ENCODE measurements at regions not wholly inside any gene's neighbourhood (a gene's known extent, or its start where the extent isn't known, plus 50 kb on each side); places are given as distances from the start of the nearest gene placed in this dataset.

DNA sequence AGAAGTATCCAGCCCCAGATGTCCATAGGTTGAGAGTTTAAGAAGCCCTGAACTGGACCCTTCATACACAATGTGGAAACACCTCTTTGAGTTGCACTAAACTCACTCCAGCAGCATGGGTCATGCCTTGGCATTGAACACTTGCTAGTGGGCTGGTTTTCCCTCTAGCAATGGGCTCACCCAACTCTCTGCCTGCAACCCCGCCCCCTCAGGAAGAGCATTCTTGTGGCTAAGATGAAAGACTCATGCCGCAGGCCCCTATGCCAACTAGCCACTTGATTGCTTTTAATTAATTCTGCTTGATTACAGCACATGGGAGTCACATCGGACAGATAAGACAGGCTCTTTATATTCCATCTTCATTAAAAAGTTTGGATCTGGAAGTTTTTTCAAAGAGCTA, 136.5 kb upstream of the GJB5 start:
- no peak for DNase-seq

DNA sequence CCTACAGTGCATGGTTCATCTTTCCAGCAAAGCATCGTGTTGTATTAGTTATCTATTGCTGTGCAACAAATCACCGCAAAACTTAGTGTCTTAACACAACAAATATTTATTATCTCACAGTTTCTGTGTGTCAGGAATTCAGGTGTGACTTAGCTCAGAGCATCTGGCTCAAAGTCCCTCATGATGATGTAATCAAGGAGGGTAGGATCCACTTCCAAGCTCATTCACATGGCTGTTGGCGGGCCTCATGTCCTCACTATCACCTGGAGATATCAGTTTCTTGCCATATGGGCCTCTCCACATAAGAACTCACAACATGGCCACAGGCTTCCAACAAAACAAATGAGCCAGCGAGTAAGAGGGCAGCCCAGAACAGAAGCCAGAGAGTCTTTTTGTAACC, 135.6 kb upstream of the GJB5 start:
- DNase-seq, result no peak

DNA sequence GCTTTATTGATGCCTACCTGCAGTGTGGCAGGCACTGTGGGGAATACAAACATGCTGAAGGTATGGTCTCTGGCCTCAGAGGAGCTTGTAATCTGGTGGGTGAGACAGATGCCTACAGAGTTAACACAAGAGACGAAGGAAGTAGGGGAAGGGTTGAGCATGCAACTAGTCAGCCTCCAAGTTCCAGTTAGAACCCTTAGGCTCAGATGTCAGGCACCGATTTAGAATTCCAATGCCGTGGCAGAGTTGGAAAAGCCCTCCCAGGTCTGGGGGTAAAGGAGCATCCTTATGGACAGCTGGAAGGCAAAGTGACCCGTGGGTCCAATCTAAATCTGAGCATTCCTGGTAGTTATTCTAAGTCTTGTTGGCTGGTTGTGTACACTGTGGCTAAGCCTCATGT, 132.9 kb upstream of the GJB5 start:
- no peak for DNase-seq

DNA sequence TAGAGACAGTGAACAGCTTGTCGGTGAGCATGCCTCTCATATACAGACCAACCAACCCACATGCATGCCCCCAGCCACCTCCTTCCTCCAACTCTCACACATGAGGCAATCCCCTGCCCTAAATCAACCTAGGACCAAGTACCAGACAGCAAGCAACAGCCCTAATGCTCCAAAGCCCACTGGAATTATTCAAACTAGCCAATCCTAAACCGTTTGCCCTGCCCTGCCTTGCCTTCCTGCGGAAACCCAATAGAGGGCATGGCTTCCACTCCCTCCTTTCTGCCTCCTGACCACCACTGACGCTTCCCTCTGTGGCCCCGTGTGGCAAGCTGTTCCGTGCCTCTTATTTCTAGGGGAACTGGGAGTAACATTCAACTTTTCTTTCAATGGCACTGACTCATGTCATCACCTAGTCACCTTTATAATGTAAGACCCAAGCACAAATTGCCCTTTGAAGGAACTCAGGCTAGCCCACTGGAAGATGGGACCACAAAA, 129.3 kb upstream of the GJB5 start:
- no peak for DNase-seq

DNA sequence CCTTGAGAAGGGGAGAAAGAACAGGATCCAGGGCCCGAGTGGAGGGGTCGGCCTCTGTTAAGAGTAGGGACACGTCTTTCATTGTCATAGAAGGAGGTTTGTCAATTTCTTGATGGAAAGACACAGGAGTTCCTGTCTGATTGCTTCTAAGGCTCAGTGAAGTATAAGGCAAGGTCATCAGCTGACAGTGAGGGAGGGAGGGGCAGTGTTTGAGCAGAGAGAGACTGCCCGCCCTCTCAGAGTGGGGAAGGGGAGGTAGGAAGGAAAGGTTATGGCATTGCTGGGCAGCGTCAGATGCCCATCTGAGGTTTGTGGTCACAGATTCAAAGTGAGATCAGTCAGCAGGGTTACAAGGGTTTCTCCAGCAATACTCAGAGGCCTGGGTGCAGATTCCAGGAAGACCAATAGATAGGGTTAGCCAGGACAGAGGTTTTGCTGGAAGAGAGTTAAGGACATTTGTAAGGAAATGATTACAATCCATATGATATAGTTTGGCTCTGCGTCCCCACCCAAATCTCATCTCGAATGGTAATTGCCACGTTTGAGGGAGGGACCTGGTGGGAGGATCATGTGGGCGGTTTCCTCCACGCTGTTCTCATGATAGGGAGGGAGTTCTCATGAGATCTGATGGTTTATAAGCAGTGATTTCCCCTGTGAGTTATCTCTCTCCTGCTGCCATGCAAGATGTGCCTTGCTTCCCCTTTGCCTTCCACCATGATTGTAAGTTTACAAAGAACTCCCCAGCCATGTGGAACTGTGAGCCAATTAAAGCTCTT, 127.2 kb upstream of the GJB5 start:
- no peak for DNase-seq

DNA sequence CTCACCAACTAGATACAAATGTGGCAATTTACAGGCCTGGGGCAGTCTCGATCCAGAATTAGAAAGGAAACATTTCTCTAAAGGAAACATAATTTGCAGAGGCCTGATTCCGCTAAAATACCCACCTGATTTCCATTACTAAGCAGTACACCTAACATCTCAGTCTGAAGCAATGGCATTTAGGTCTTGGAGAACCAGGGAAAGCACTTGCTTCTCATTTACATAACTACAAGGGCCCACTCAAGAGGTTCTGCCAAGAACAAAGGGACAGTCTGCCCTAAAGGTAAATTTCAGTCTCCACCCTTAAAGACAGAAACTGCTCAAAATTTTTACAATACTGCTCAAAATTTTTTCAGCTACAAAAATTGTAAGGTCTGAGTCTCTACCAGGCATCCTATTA, 123.7 kb upstream of the GJB5 start:
- DNase-seq, result no peak

DNA sequence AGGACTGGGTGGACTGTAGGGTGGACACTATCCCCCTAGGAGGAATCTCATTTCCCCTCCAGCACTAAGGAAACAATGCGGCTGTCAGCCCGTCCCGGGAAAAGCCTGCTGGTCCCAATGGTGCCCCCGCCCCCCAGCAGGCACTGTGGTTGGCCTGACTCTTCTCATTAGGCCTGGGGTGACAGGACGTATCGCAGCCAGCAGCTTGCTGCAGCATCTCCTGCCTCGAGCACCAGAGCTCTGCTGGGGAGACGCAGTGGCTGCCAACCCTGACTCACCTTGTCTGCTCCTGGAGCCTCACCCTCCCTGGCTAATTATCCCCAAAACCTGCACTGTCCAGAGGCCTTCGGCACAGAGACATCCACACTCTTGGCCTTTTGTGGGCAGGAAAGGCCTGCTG, 115.1 kb upstream of the GJB5 start:
- DNase-seq, result no peak

DNA sequence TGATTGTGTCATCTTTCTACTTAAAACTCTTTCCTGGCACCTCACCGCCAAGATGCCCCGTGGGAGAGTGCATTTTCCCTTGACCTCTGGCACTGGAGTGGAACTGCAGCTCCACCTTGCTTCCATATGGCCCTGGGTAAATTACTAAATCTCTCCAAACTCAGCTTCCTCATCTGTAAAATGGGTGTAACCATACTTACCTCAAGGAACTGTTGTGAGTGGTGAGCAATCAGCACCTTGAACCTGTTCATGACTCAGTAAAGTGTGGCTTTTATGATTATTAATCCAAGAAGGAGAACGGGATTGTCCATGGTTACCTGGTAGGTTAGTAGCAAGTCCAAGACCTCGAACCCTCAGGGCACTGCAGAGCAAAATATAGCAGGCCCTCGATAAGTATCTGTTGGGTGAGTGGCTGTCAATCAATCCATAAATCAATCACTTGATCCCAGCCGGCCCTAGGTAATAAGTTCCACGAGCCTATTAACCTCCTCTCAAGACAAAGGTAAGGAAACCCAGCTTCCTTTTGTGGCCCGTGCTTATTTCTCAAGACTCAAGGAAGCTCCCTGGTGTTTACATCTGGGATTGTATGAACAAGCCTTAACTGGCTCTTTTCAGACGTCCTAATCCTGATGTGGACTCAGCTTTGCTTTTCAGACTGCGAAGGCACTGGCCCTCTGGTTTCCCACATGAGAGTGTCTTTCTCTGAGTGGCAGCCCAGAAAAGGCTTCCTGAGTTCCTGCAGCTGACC, 114.0 kb upstream of the GJB5 start:
- DNase-seq, result no peak

DNA sequence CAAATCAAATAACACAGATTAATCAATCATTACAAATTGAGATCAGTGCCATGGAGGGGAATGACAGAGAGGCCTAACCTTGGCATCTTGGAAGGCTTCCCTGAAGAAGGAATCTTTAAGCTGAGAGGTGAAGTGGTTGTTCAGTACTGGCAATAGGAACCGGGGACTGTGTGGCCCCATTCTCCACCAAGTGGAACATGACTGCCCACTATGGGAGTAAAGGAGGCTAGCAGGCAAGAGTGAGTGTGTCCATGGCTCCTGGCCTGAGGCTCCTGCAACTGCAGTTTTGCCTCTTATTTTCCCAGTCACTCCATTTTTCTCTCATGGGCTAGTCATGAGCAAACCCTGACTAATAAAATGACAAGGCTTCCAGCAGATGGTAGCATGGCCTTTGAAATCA, 112.2 kb upstream of the GJB5 start:
- DNase-seq, result no peak

DNA sequence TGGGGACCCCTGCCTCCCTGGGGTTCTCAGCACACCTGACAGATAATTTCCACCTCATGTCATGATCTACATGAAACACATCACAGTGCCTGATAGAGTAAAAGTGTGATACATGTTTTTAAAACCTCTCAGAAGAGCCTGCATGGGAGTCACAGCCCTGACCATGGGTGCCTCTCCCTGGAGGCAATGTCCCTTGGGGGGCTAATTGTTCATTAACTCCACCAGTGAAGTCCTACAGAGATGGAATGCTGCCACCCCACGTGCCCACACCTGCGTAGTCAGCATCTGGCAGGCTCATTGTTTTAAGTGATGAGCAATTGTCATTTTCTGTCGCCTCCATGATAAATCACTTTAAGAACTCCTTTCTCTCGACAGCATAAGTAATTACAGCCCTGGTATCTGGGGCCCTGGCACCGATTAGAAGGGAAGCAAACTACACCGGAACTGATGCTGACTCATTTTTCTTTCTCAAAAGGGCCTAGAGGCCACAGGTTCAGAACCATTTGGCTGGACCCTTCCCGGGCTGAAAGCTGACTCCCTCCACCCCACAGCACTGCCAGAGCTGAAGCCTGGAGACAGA, 109.6 kb upstream of the GJB5 start:
- DNase-seq, result no peak

DNA sequence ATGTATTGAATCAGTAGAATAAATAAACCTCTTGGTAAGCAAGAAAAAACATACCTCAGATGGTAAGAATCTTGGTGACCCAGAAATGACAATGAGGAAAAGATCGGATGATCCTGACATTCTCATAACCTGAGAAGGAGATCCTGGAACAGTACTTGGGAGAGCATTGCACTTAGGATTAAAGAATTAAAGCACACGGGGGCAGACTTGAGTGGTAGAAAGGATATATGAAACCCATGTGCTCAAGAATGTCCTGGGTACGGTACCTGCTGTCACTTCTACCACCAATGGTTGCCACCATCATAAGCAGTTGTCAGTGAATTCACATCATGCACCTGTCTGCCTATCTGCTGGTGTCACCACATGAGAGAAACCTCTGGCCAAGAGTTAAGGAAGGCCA, 108.9 kb upstream of the GJB5 start:
- no peak for DNase-seq

DNA sequence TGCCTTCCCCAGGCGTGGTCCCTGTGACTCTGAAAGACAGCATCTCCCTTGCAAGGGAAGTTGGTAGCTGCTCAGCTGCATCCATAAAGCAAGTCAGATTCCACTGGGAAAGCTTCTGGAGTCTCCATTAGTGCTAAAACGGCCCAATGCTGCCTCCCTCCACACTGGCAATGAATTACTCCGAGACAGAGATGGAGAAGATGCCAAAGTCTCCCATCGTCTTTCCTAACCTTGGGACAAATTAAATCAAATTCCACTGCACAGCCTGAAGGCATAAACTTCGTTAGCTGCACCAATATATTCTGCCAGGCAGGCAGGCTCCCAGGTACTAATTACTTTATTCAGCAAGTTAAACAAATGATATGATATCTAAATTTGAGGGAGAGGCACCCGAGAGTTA, 106.3 kb upstream of the GJB5 start:
- no peak for DNase-seq

DNA sequence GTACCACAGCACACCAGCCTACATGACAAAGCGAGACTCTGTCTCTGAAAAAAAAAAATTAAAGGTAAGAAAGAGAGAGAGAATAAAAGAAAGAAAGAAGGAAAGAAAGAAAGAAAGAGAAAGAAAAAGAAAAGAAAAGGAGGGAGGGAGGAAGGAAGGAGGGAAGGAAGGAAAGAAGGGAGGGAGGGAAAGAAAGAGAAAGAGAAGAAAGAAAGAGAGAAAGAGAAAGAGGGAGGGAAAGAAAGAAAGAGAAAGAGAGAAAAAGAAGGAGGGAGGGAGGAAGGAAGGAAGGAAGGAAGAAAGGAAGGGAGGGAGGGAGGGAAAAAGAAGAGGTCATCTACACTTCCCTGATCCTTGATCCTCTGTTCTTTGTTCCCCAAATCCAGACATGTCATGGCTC, 104.8 kb upstream of the GJB5 start:
- DNase-seq, result no peak

DNA sequence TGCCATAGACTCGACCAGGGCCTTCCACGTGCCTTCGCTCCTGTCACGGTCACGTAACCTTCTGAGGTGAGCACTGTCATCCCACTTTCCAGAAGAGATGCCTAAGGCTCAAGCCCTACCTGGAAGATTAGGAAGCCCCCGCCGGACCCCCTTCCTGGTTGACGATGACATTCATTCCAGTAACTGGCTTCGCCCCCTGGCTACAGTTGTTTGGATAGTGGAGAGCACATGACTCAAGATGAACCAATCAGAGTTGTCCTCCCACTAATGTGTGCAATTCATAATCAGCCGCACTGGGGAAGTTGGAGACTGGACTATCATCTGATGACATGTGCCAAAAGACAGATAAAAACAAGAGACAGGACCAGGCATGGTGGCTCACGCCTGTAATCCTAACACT, 104.0 kb upstream of the GJB5 start:
- DNase-seq, result no peak

DNA sequence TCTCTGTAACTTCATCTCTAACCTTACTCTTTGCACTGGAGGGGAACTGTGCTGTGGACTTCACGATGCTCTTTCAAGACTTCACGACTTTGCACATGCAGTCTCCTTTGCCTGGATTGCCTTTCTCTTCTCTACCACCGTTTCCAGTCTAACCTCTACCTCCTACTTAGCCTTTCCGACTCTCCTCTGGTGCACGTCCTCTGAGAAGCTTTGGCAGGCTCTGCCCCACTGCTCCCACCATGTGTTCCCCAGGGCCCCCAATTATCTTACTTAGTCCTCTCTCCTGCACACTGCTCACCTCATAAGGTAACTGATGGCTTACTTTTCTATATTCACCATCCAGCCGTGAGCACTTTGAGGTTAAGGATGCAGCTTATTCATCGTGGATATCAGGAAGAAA, 101.7 kb upstream of the GJB5 start:
- DNase-seq, result no peak

DNA sequence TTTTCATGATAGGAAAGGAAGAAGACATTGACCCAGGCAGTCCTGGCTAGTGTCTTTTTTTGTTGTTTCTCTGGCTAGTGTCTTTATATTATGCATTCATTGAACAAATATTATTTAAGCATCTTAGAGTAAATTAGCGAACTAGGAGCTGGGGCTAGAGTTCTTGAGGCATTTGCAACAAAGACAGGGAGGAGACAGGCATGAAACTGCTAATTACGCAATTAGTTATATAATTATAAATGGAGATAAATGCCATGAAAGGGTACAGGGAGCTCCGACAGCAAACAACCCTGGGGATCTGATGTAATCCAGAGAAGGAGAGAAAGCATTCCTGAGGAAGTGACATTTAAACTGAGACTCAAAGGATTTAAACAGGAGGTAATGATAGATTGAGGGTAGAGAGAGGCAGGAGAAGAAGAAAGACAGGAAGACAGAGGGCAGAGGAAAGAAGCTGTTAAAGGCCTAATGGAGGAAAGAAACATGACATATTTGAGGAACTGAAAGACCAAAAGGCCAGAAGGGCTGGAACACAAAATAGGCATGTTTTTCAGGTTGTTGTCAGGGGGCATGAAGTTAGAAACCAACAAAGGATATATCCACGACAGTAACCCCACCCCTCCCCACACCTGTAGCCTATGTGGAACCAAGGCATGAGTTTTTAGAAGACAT, 99.5 kb upstream of the GJB5 start:
- DNase-seq, result no peak

DNA sequence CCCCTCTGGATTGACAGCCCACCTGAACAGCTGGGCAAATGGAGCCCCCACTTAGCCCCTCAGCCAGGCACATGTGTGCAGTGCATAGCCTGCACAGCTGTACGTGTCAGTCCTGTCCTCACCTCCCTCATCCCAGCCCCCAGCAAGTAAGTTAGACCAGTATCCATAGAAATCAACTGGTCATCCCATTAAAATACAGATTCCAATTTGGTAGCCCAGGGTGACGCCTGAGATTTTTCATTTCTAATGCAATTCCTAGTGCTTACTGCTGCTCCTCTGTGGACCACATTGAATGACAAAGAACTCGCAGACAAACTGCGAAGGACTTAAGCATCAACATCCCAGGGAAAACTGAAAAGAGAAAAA, 99.0 kb upstream of the GJB5 start:
- DNase-seq, result no peak

DNA sequence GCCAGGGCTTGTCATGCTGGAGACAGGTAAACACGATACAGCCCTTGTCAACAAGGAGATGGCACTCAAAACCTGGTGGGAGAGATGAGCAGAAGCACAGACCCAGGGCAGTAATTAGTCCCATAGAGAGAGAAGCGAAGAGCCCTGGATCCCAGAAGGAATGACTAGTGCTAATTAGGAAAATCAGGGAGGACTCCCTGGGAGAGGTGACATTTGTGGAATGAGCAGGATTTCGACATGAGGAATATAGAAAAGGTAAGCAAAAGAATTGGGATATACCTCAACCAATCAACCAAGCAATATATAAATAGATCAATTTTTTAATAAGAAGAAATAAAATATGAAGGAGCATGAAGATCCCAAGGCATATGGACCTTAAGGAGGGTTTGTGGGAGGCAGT, 98.5 kb upstream of the GJB5 start:
- no peak for DNase-seq

DNA sequence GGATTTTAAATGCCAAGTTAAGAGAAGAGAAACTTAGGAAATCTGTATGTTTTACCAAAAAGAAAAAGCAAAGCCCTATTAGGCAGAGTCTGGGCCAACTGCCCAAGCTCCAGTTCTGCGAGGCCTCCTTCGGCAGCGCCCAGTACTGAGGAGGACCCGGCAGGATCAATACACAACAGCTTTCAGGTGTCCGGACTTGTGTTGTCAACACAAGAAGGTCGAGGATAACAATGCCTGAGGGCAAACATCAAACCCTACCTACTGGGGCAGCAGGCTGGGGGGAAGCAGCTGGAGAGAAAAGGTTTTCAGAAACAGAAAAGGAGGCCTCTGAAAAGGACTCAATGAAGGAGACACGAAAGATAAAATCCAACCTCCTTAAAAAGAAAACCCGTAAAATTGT, 98.1 kb upstream of the GJB5 start:
- no peak for DNase-seq

DNA sequence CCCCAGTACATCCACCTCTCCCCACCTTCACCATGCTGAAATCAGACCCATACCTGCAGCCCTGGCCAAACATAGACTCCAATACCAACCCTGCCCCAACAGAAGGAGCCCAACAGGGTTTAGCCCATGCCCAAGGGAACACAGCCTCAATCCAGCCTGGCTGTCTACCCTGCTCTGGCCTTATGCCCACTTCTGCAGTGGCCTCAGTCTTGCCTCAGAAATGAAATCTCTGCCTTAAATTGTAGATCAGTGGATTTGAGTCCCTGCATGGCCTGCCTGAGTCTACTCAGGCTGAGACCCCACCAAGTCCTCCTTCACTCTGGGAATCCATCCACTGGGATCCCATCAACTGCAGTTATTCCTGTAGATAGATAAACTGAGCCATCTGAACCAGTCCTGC, 97.6 kb upstream of the GJB5 start:
- DNase-seq, result no peak

DNA sequence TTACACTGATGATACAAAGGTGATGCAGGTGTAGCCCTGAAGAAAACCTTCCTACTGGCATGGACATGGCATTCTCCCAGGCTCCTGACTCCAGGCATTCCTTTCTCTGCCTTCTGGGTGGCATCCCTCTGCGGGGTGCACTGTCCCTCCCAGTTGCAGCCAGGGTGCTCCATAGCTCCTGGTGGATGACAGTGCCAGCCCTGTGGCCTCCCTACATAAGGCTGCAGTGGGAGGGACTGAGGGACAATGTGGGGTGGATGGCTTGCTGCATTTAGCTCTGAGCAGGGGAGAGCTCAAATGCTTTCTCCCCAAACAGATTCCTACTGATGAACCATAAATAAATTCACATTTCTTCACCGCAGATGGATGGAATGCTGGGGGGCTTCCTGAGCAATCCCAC, 97.0 kb upstream of the GJB5 start:
- DNase-seq, result no peak

DNA sequence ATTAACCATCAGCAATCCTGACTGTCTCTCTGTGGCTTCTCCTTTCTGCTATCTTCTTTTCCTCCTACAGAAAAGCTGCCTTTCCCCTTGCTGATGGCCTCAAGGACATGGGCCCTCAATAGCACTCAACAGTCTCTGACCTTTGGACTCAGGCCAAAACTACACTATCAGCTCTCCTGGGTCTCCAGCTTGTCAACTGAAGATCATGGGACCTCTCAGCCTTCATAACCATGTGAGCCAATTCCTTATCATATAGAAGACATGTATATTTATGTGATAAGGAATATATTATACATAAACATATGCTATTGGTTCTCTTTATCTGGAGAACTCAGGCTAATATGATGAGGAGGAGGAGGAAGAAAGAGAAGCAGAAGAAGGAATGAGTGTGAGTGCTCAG, 91.8 kb upstream of the GJB5 start:
- no peak for DNase-seq

DNA sequence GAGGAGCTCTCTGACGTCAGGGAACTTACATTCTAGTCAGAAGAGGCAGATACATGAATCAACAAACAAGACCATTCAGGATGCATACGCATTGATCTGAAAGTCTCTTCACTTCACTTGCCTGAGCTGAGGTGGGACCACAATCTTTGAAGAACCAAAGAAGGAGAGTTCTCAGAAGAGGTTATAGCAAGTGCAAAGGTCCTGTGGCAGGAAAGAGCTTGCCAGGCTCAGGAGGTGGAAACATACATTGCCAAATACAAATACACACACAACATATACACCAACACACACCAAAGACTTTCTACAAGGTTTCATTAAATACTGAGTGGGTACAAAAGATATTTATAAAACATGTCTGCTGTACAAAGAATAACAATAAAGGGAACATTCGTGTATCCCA, 86.8 kb upstream of the GJB5 start:
- DNase-seq, result no peak

DNA sequence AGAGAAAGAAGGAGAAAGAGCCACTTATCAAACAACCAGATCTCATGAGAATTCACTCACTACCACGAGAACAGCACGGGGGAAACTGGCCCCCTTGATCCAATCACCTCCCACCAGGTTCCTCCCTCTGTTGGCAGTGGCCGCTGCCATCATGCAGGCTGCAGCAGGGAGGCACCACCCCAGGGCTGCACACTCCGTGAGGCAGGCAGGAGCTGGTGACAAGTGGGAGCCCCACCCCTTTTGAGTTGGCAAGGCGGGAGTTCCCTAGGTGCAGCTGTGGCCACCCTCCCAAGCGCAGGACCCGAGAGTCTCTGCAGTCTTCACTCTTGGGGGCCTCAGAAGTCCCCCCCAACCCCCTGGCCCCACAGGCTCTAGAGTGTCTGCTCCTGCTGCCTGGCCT, 83.9 kb upstream of the GJB5 start:
- DNase-seq, result no peak

All from NCI-H774 (cell line).